ENCODE measurements at regions not wholly inside any gene's neighbourhood (a gene's known extent, or its start where the extent isn't known, plus 50 kb on each side); places are given as distances from the start of the nearest gene placed in this dataset.

GRCh38 chr3:20326541-20326940, 140.5 kb upstream of the SGO1 start:
- ChIA-PET POLR2A (no interaction called here), CTCF (no interaction called here)
- DNase-seq (ENCODE audit: extremely low spot score) = no peak
- no peak for TF ChIP-seq FOXM1 (IDR thresholded peaks at IDR 0.05; ENCODE audit: borderline replicate concordance)
- TF ChIP-seq TARDBP (IDR thresholded peaks at IDR 0.05) = no peak
- TF ChIP-seq FOXA1 (IDR thresholded peaks at IDR 0.05) = no peak
- no peak for TF ChIP-seq ZNF384 (IDR thresholded peaks at IDR 0.05)
- no peak for TF ChIP-seq CTBP1 (IDR thresholded peaks at IDR 0.05; ENCODE audit: borderline replicate concordance)
- no peak for TF ChIP-seq LEF1 (IDR thresholded peaks at IDR 0.05; ENCODE audit: borderline replicate concordance)
- TF ChIP-seq PKNOX1 (IDR thresholded peaks at IDR 0.05) = no peak
- no peak for TF ChIP-seq ARNT (IDR thresholded peaks at IDR 0.05)
- no peak for TF ChIP-seq BHLHE40 (IDR thresholded peaks at IDR 0.05; ENCODE audit: borderline replicate concordance)
- TF ChIP-seq SP1 (IDR thresholded peaks at IDR 0.05) = no peak
- no peak for TF ChIP-seq L3MBTL2 (conservative IDR thresholded peaks at IDR 0.05)
- TF ChIP-seq HDGF (IDR thresholded peaks at IDR 0.05; ENCODE audit: borderline replicate concordance) = no peak
- no peak for TF ChIP-seq ELF4 (IDR thresholded peaks at IDR 0.05)
- TF ChIP-seq FOXK2 (IDR thresholded peaks at IDR 0.05) = no peak

DNA sequence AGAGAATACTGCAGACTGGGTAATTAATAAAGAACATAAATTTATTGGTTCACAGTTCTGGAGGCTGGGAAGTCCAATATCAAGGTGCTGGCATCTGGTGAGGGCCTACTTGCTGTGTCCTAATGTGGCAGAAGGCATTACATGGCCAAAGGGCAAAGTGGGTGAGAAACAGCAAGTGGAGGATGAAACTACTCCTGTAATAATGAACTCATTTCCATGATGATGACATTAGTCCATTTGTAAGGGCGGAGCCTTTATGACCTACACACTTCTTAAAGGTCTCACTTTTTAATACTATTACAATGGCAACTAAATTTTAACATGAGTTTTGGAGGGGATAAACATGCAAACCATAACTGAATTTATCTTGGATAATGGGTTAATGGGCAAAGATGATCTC, 139.6 kb upstream of the SGO1 start:
- TF ChIP-seq ARNT (IDR thresholded peaks at IDR 0.05) = no peak
- TF ChIP-seq CTBP1 (IDR thresholded peaks at IDR 0.05; ENCODE audit: borderline replicate concordance) = no peak
- no peak for TF ChIP-seq PKNOX1 (IDR thresholded peaks at IDR 0.05)
- TF ChIP-seq BHLHE40 (IDR thresholded peaks at IDR 0.05; ENCODE audit: borderline replicate concordance) = no peak
- no peak for TF ChIP-seq L3MBTL2 (conservative IDR thresholded peaks at IDR 0.05)
- no peak for TF ChIP-seq FOXA1 (IDR thresholded peaks at IDR 0.05)
- no peak for TF ChIP-seq FOXK2 (IDR thresholded peaks at IDR 0.05)
- TF ChIP-seq HDGF (IDR thresholded peaks at IDR 0.05; ENCODE audit: borderline replicate concordance) = no peak
- no peak for TF ChIP-seq NFRKB (IDR thresholded peaks at IDR 0.05)
- TF ChIP-seq ELF4 (IDR thresholded peaks at IDR 0.05) = no peak
- ChIA-PET CTCF (no interaction called here), POLR2A (no interaction called here)
- no peak for DNase-seq (ENCODE audit: extremely low spot score)

- POLR2A ChIA-PET = no interaction called here
- no peak for TF ChIP-seq ZNF384 (IDR thresholded peaks at IDR 0.05)
- no peak for TF ChIP-seq L3MBTL2 (conservative IDR thresholded peaks at IDR 0.05)
- TF ChIP-seq SUZ12 (IDR thresholded peaks at IDR 0.05) = no peak
- TF ChIP-seq LEF1 (IDR thresholded peaks at IDR 0.05; ENCODE audit: borderline replicate concordance) = no peak
- no peak for TF ChIP-seq TARDBP (IDR thresholded peaks at IDR 0.05)
- no peak for TF ChIP-seq HDGF (IDR thresholded peaks at IDR 0.05; ENCODE audit: borderline replicate concordance)
- TF ChIP-seq BHLHE40 (IDR thresholded peaks at IDR 0.05; ENCODE audit: borderline replicate concordance) = no peak
- TF ChIP-seq SP1 (IDR thresholded peaks at IDR 0.05) = no peak
- TF ChIP-seq ARNT (IDR thresholded peaks at IDR 0.05) = no peak
- TF ChIP-seq FOXA1 (IDR thresholded peaks at IDR 0.05) = no peak
- no peak for TF ChIP-seq NFRKB (IDR thresholded peaks at IDR 0.05)
- no peak for TF ChIP-seq FOXM1 (IDR thresholded peaks at IDR 0.05; ENCODE audit: borderline replicate concordance)
- no peak for TF ChIP-seq ELF4 (IDR thresholded peaks at IDR 0.05)
- no peak for DNase-seq (ENCODE audit: extremely low spot score)
- CTCF ChIA-PET = no interaction called here
Observed at GRCh38 chr3:20324664-20325478, 138.9 kb upstream of the SGO1 start.

- DNase-seq (ENCODE audit: extremely low spot score) = no peak
- ChIA-PET CTCF (no interaction called here), POLR2A (no interaction called here)
- no peak for TF ChIP-seq HDGF (IDR thresholded peaks at IDR 0.05; ENCODE audit: borderline replicate concordance)
- no peak for TF ChIP-seq ELF4 (IDR thresholded peaks at IDR 0.05)
- TF ChIP-seq FOXK2 (IDR thresholded peaks at IDR 0.05) = no peak
- no peak for TF ChIP-seq TARDBP (IDR thresholded peaks at IDR 0.05)
- no peak for TF ChIP-seq FOXA1 (IDR thresholded peaks at IDR 0.05)
- no peak for TF ChIP-seq ZNF384 (IDR thresholded peaks at IDR 0.05)
- no peak for TF ChIP-seq SP1 (IDR thresholded peaks at IDR 0.05)
- no peak for TF ChIP-seq LEF1 (IDR thresholded peaks at IDR 0.05; ENCODE audit: borderline replicate concordance)
- TF ChIP-seq ARNT (IDR thresholded peaks at IDR 0.05) = no peak
- no peak for TF ChIP-seq BHLHE40 (IDR thresholded peaks at IDR 0.05; ENCODE audit: borderline replicate concordance)
- no peak for TF ChIP-seq SUZ12 (IDR thresholded peaks at IDR 0.05)
- TF ChIP-seq NFRKB (IDR thresholded peaks at IDR 0.05) = no peak
- TF ChIP-seq L3MBTL2 (conservative IDR thresholded peaks at IDR 0.05) = no peak
- TF ChIP-seq PKNOX1 (IDR thresholded peaks at IDR 0.05) = no peak
- no peak for TF ChIP-seq CTBP1 (IDR thresholded peaks at IDR 0.05; ENCODE audit: borderline replicate concordance)
Observed at GRCh38 chr3:20323307-20323927, 137.4 kb upstream of the SGO1 start.

GRCh38 chr3:20322085-20322484, 136.1 kb upstream of the SGO1 start:
- CTCF ChIA-PET = no interaction called here
- TF ChIP-seq BHLHE40 (IDR thresholded peaks at IDR 0.05; ENCODE audit: borderline replicate concordance) (no peak), FOXA1 (IDR thresholded peaks at IDR 0.05) (no peak), L3MBTL2 (conservative IDR thresholded peaks at IDR 0.05) (no peak), PKNOX1 (IDR thresholded peaks at IDR 0.05) (no peak), ELF4 (IDR thresholded peaks at IDR 0.05) (no peak), LEF1 (IDR thresholded peaks at IDR 0.05; ENCODE audit: borderline replicate concordance) (no peak), ZNF384 (IDR thresholded peaks at IDR 0.05) (no peak), CTBP1 (IDR thresholded peaks at IDR 0.05; ENCODE audit: borderline replicate concordance) (no peak), FOXK2 (IDR thresholded peaks at IDR 0.05) (no peak), TARDBP (IDR thresholded peaks at IDR 0.05) (no peak), ARNT (IDR thresholded peaks at IDR 0.05) (no peak)
- POLR2A ChIA-PET = no interaction called here
- DNase-seq (ENCODE audit: extremely low spot score) = no peak

Data from HEK293T (cell line).